MV-4-11 (cell line): ENCODE measurements at regions not wholly inside any gene's neighbourhood (a gene's known extent, or its start where the extent isn't known, plus 50 kb on each side); places are given as distances from the start of the nearest gene placed in this dataset.

ENCODE experiments used
- DNase-seq: peaks from one replicate; lab custom pipeline; 2025; lab: John Stamatoyannopoulos, UW

- DNase-seq, result no peak
Observed at GRCh38 chr12:46131732-46132469, 136.9 kb downstream of the SLC38A1 start.

GRCh38 chr12:46127656-46128055, 137.3 kb upstream of the SCAF11 start:
- no peak for DNase-seq

- DNase-seq, result no peak
Observed at GRCh38 chr12:46126050-46126727, 135.8 kb upstream of the SCAF11 start.

GRCh38 chr12:46124848-46125619, 134.7 kb upstream of the SCAF11 start:
- peak; percentile 62 for DNase-seq

GRCh38 chr12:46124132-46124847, 133.9 kb upstream of the SCAF11 start:
- no peak for DNase-seq

- no peak for DNase-seq
Observed at GRCh38 chr12:46112364-46112763, 122.0 kb upstream of the SCAF11 start.

GRCh38 chr12:46111715-46112114, 121.3 kb upstream of the SCAF11 start:
- DNase-seq, result no peak

- DNase-seq, result no peak
Observed at GRCh38 chr12:46110928-46111699, 120.7 kb upstream of the SCAF11 start.

- no peak for DNase-seq
Observed at GRCh38 chr12:46110223-46110611, 119.8 kb upstream of the SCAF11 start.

GRCh38 chr12:46109343-46110222, 119.2 kb upstream of the SCAF11 start:
- no peak for DNase-seq

- peak; percentile 79 for DNase-seq
Observed at GRCh38 chr12:46108721-46109120, 118.3 kb upstream of the SCAF11 start.

- DNase-seq, result no peak
Observed at GRCh38 chr12:46107591-46107990, 117.2 kb upstream of the SCAF11 start.

- no peak for DNase-seq
Observed at GRCh38 chr12:46105735-46106134, 115.4 kb upstream of the SCAF11 start.

- DNase-seq, result no peak
Observed at GRCh38 chr12:46103559-46104383, 113.4 kb upstream of the SCAF11 start.

- no peak for DNase-seq
Observed at GRCh38 chr12:46101485-46101869, 111.1 kb upstream of the SCAF11 start.

GRCh38 chr12:46100551-46101484, 110.4 kb upstream of the SCAF11 start:
- DNase-seq, result no peak

- no peak for DNase-seq
Observed at GRCh38 chr12:46089414-46090162, 99.2 kb upstream of the SCAF11 start.
